ACC112 (cell line): ENCODE measurements at regions not wholly inside any gene's neighbourhood (a gene's known extent, or its start where the extent isn't known, plus 50 kb on each side); places are given as distances from the start of the nearest gene placed in this dataset.

Source experiments
- H2AFZ ChIP-seq: fragments of 200-600 bp; sonication (generic); one replicate; pipeline ENCODE4 v1.6.0; 2017; ENCODE audit warnings: antibody characterized with exemption, low read length; ENCODE audit not compliant: unreplicated experiment
- H3K27ac ChIP-seq: fragments of 200-600 bp; sonication (generic); 2 replicates; pipeline ENCODE4 v1.5.1; 2014; ENCODE audit warnings: low read depth, mild to moderate bottlenecking, antibody characterized with exemption, low read length, moderate library complexity
- H3K27me3 ChIP-seq: fragments of 200-600 bp; sonication (generic); 2 replicates; pipeline ENCODE4 v1.6.1; 2014; ENCODE audit warnings: mild to moderate bottlenecking, antibody characterized with exemption, low read length, moderate library complexity, mixed read lengths; ENCODE audit not compliant: insufficient read depth
- H3K36me3 ChIP-seq: fragments of 200-600 bp; sonication (generic); 2 replicates; pipeline ENCODE4 v1.6.1; 2016; ENCODE audit warnings: mild to moderate bottlenecking, antibody characterized with exemption, low read length, moderate library complexity, mixed read lengths; ENCODE audit not compliant: insufficient read depth
- H3K4me1 ChIP-seq: fragments of 200-600 bp; sonication (generic); one replicate; pipeline ENCODE4 v1.6.1; 2016; ENCODE audit warnings: low read length, mixed read lengths; ENCODE audit not compliant: insufficient read depth, unreplicated experiment, control insufficient read depth
- H3K4me3 ChIP-seq: fragments of 200-600 bp; sonication (generic); 2 replicates; pipeline ENCODE4 v1.5.1; 2014; ENCODE audit warnings: mild to moderate bottlenecking, low read depth, low read length
- H3K79me2 ChIP-seq: fragments of 200-600 bp; sonication (generic); one replicate; pipeline ENCODE4 v1.6.0; 2016; ENCODE audit warnings: low read length; ENCODE audit not compliant: control insufficient read depth, unreplicated experiment, insufficient read depth

- Histone ChIP-seq H3K36me3 (no peaks in the 10 kb centered on the region), H3K79me2 (no peaks in the 10 kb centered on the region), H3K27me3 (no peaks in the 10 kb centered on the region), H3K4me1 (no peaks in the 10 kb centered on the region), H3K27ac (no peak overlapping the region), H3K4me3 (no peak overlapping the region), H2AFZ (no peak overlapping the region)
Measured at GRCh38 chrX:22429704-22430103, 157.0 kb downstream of the CBLL2 start.

GRCh38 chrX:22430701-22431100 lies 158.0 kb downstream of the CBLL2 start:
- H3K27ac ChIP-seq, result no peak overlapping the region
- no peaks in the 10 kb centered on the region for H3K36me3 ChIP-seq
- no peaks in the 10 kb centered on the region for H3K79me2 ChIP-seq
- no peak overlapping the region for H2AFZ ChIP-seq
- no peak overlapping the region for H3K4me3 ChIP-seq
- H3K27me3 ChIP-seq, result no peaks in the 10 kb centered on the region
- H3K4me1 ChIP-seq, result no peaks in the 10 kb centered on the region

GRCh38 chrX:22433292-22434070 lies 160.8 kb downstream of the CBLL2 start:
- Histone ChIP-seq H3K4me3 (no peak overlapping the region), H3K4me1 (no peaks in the 10 kb centered on the region), H3K27ac (no peak overlapping the region), H2AFZ (no peak overlapping the region), H3K27me3 (no peaks in the 10 kb centered on the region), H3K79me2 (no peaks in the 10 kb centered on the region), H3K36me3 (no peaks in the 10 kb centered on the region)

GRCh38 chrX:22445880-22446279 lies 173.2 kb downstream of the CBLL2 start:
- no peaks in the 10 kb centered on the region for H3K79me2 ChIP-seq
- H3K4me1 ChIP-seq, result no peaks in the 10 kb centered on the region
- H3K36me3 ChIP-seq, result no peaks in the 10 kb centered on the region
- no peak overlapping the region for H3K4me3 ChIP-seq
- no peak overlapping the region for H3K27ac ChIP-seq
- no peaks in the 10 kb centered on the region for H3K27me3 ChIP-seq
- H2AFZ ChIP-seq, result no peak overlapping the region

- H3K27me3 ChIP-seq, result no peaks in the 10 kb centered on the region
- H3K4me1 ChIP-seq, result no peaks in the 10 kb centered on the region
- H2AFZ ChIP-seq, result no peak overlapping the region
- no peak overlapping the region for H3K4me3 ChIP-seq
- no peaks in the 10 kb centered on the region for H3K36me3 ChIP-seq
- H3K27ac ChIP-seq, result no peak overlapping the region
- no peaks in the 10 kb centered on the region for H3K79me2 ChIP-seq
Measured at GRCh38 chrX:22462959-22463358, 190.2 kb downstream of the CBLL2 start.

- Histone ChIP-seq H3K79me2 (no peaks in the 10 kb centered on the region), H2AFZ (no peak overlapping the region), H3K27ac (no peak overlapping the region), H3K4me1 (no peaks in the 10 kb centered on the region), H3K36me3 (no peaks in the 10 kb centered on the region), H3K4me3 (no peak overlapping the region), H3K27me3 (no peaks in the 10 kb centered on the region)
Measured at GRCh38 chrX:22467571-22467970, 194.9 kb downstream of the CBLL2 start.

GRCh38 chrX:22481436-22481835 lies 208.7 kb downstream of the CBLL2 start:
- Histone ChIP-seq H3K36me3 (no peaks in the 10 kb centered on the region; the same call in 1 of the 2 replicates), H3K4me3 (no peak overlapping the region), H3K4me1 (no peaks in the 10 kb centered on the region), H3K27me3 (no peaks in the 10 kb centered on the region), H3K27ac (no peak overlapping the region), H3K79me2 (no peaks in the 10 kb centered on the region), H2AFZ (no peak overlapping the region)

GRCh38 chrX:22486296-22486695 lies 213.6 kb downstream of the CBLL2 start:
- H3K4me1 ChIP-seq, result no peaks in the 10 kb centered on the region
- H3K4me3 ChIP-seq, result no peak overlapping the region
- H2AFZ ChIP-seq, result no peak overlapping the region
- H3K79me2 ChIP-seq, result no peaks in the 10 kb centered on the region
- no peak overlapping the region for H3K27ac ChIP-seq
- no peaks in the 10 kb centered on the region for H3K36me3 ChIP-seq
- no peaks in the 10 kb centered on the region for H3K27me3 ChIP-seq

GRCh38 chrX:22516893-22517292 lies 244.2 kb downstream of the CBLL2 start:
- H3K27me3 ChIP-seq, result no peaks in the 10 kb centered on the region
- H3K27ac ChIP-seq, result no peak overlapping the region
- H3K4me3 ChIP-seq, result no peak overlapping the region
- H3K4me1 ChIP-seq, result peaks cover 4% of the 10 kb centered on the region
- H3K36me3 ChIP-seq, result no peaks in the 10 kb centered on the region
- no peaks in the 10 kb centered on the region for H3K79me2 ChIP-seq
- no peak overlapping the region for H2AFZ ChIP-seq

- no peak overlapping the region for H3K4me3 ChIP-seq
- no peaks in the 10 kb centered on the region for H3K27me3 ChIP-seq
- H3K79me2 ChIP-seq, result no peaks in the 10 kb centered on the region
- H2AFZ ChIP-seq, result no peak overlapping the region
- H3K27ac ChIP-seq, result no peak overlapping the region
- peaks cover 4% of the 10 kb centered on the region for H3K4me1 ChIP-seq
- H3K36me3 ChIP-seq, result no peaks in the 10 kb centered on the region
Measured at GRCh38 chrX:22520128-22520828, 247.6 kb downstream of the CBLL2 start.

- Histone ChIP-seq H3K4me1 (peaks cover 12% of the 10 kb centered on the region), H3K27me3 (no peaks in the 10 kb centered on the region), H3K36me3 (no peaks in the 10 kb centered on the region), H3K4me3 (peak overlapping the region; percentile 27; the same call in 1 of the 2 replicates), H3K79me2 (no peaks in the 10 kb centered on the region), H2AFZ (peak overlapping the region; percentile 72), H3K27ac (peak overlapping the region; percentile 86)
Measured at GRCh38 chrX:22526339-22526738, 253.6 kb downstream of the CBLL2 start.
